Neural cell (in vitro differentiated cells): ENCODE measurements at regions not wholly inside any gene's neighbourhood (a gene's known extent, or its start where the extent isn't known, plus 50 kb on each side); places are given as distances from the start of the nearest gene placed in this dataset.

Experiments
- H2AFZ ChIP-seq: fragments of 200-600, 300-800 bp; sonication (generic), shearing (Covaris generic); 2 replicates; pipeline ENCODE4 v1.6.0; 2014; ENCODE audit warnings: low read depth, mild to moderate bottlenecking, antibody characterized with exemption, low read length, moderate library complexity
- H3F3A ChIP-seq: fragments of 200-600 bp; shearing (Covaris generic); 2 replicates; pipeline ENCODE4 v1.6.1; 2016; ENCODE audit warnings: mild to moderate bottlenecking, moderate library complexity, mixed read lengths, antibody characterized with exemption, low read length; ENCODE audit not compliant: insufficient read depth, poor library complexity, severe bottlenecking
- H3K27ac ChIP-seq: fragments of 200-600, 300-800 bp; sonication (generic), shearing (Covaris generic); 2 replicates; pipeline ENCODE4 v1.5.1; 2014; ENCODE audit warnings: mild to moderate bottlenecking, low read length, moderate library complexity
- H3K27me3 ChIP-seq: fragments of 300-800, 200-600 bp; sonication (generic), shearing (Covaris generic); 2 replicates; pipeline ENCODE4 v1.6.0; 2014; ENCODE audit warnings: mild to moderate bottlenecking, low read depth, low read length, moderate library complexity; ENCODE audit not compliant: insufficient read depth
- H3K36me3 ChIP-seq: fragments of 300-800, 200-600 bp; sonication (generic), shearing (Covaris generic); 2 replicates; pipeline ENCODE4 v1.5.1; 2014; ENCODE audit warnings: mild to moderate bottlenecking, antibody characterized with exemption, low read length, moderate library complexity; ENCODE audit not compliant: insufficient read depth
- H3K4me2 ChIP-seq: fragments of 300-800, 200-600 bp; sonication (generic), shearing (Covaris generic); 2 replicates; pipeline ENCODE4 v1.6.0; 2014; ENCODE audit warnings: mild to moderate bottlenecking, low read length
- H3K4me3 ChIP-seq: fragments of 300-800, 200-600 bp; sonication (generic), shearing (Covaris generic); 2 replicates; pipeline ENCODE4 v1.5.1; 2014; ENCODE audit warnings: mild to moderate bottlenecking, low read length, moderate library complexity
- H3K79me2 ChIP-seq: fragments of 200-600 bp; shearing (Covaris generic); replicated peaks from 2 replicates; pipeline ENCODE4 v1.6.0; 2014; ENCODE audit warnings: mild to moderate bottlenecking, low read length, moderate library complexity; ENCODE audit not compliant: insufficient read depth
- H3K9ac ChIP-seq: fragments of 300-800, 200-600 bp; sonication (generic), shearing (Covaris generic); 2 replicates; pipeline ENCODE4 v1.6.1; 2016; ENCODE audit warnings: mild to moderate bottlenecking, low read length, mixed read lengths
- H3K9me2 ChIP-seq: fragments of 200-600 bp; shearing (Covaris generic); 2 replicates; pipeline ENCODE4 v1.6.1; 2016; ENCODE audit warnings: mild to moderate bottlenecking, low read length, mixed read lengths; ENCODE audit not compliant: insufficient read depth
- H3K9me3 ChIP-seq: fragments of 200-600, 300-800 bp; sonication (generic), shearing (Covaris generic); 2 replicates; pipeline ENCODE4 v1.6.1; 2016; ENCODE audit warnings: mild to moderate bottlenecking, mixed run types, low read length, moderate library complexity, mixed read lengths
- H4K20me1 ChIP-seq: fragments of 200-600 bp; shearing (Covaris generic); 2 replicates; pipeline ENCODE4 v1.6.1; 2016; ENCODE audit warnings: mild to moderate bottlenecking, mixed run types; ENCODE audit not compliant: insufficient read depth
- CTCF ChIP-seq: fragments of 450-650 bp; IDR thresholded peaks from 2 replicates; pipeline ENCODE4 v1.5.1; 2014; ENCODE audit warnings: antibody characterized with exemption, mild to moderate bottlenecking, moderate library complexity; ENCODE audit not compliant: poor library complexity, severe bottlenecking
- EP300 ChIP-seq: fragments of 450-650 bp; conservative IDR thresholded peaks from 2 replicates; pipeline ENCODE4 v1.6.1; 2014; ENCODE audit warnings: antibody characterized with exemption, mild to moderate bottlenecking, moderate library complexity; ENCODE audit not compliant: poor library complexity, severe bottlenecking
- EZH2 ChIP-seq: fragments of 200-600, 300-800 bp; shearing (Covaris generic), sonication (generic); IDR thresholded peaks from 2 replicates; pipeline ENCODE4 v1.6.1; 2014; ENCODE audit warnings: antibody characterized with exemption, low read length, borderline replicate concordance, mild to moderate bottlenecking; ENCODE audit not compliant: insufficient read depth, poor library complexity, severe bottlenecking
- MXI1 ChIP-seq: fragments of 450-650 bp; conservative IDR thresholded peaks from 2 replicates; pipeline ENCODE4 v1.6.1; 2014; ENCODE audit warnings: antibody characterized with exemption, mild to moderate bottlenecking; ENCODE audit not compliant: poor library complexity, severe bottlenecking
- RAD21 ChIP-seq: fragments of 450-650 bp; conservative IDR thresholded peaks from 2 replicates; pipeline ENCODE4 v1.6.1; 2014; ENCODE audit warnings: antibody characterized with exemption, mild to moderate bottlenecking, moderate library complexity
- TAF1 ChIP-seq: IDR thresholded peaks from 2 replicates; pipeline ENCODE4 v1.6.1; 2012; ENCODE audit warnings: low read depth
- TF ChIP-seq, protein P1 (sequence below): IDR thresholded peaks from 2 replicates; pipeline ENCODE4 v1.6.1; 2012; ENCODE audit warnings: borderline replicate concordance

- TF ChIP-seq RAD21 (no peak), CTCF (no peak), MXI1 (no peak), EP300 (no peak), EZH2 (no peak), TAF1 (no peak)
- TF ChIP-seq, protein P1, sequence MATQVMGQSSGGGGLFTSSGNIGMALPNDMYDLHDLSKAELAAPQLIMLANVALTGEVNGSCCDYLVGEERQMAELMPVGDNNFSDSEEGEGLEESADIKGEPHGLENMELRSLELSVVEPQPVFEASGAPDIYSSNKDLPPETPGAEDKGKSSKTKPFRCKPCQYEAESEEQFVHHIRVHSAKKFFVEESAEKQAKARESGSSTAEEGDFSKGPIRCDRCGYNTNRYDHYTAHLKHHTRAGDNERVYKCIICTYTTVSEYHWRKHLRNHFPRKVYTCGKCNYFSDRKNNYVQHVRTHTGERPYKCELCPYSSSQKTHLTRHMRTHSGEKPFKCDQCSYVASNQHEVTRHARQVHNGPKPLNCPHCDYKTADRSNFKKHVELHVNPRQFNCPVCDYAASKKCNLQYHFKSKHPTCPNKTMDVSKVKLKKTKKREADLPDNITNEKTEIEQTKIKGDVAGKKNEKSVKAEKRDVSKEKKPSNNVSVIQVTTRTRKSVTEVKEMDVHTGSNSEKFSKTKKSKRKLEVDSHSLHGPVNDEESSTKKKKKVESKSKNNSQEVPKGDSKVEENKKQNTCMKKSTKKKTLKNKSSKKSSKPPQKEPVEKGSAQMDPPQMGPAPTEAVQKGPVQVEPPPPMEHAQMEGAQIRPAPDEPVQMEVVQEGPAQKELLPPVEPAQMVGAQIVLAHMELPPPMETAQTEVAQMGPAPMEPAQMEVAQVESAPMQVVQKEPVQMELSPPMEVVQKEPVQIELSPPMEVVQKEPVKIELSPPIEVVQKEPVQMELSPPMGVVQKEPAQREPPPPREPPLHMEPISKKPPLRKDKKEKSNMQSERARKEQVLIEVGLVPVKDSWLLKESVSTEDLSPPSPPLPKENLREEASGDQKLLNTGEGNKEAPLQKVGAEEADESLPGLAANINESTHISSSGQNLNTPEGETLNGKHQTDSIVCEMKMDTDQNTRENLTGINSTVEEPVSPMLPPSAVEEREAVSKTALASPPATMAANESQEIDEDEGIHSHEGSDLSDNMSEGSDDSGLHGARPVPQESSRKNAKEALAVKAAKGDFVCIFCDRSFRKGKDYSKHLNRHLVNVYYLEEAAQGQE = no peak
- no peak overlapping the region for H3K27ac ChIP-seq
- no peak overlapping the region for H3K4me2 ChIP-seq
- H3F3A ChIP-seq = no peaks in the 10 kb centered on the region
- no peak overlapping the region for H3K4me3 ChIP-seq
- H3K36me3 ChIP-seq = no peaks in the 10 kb centered on the region
- H3K9me2 ChIP-seq = no peaks in the 10 kb centered on the region
- H3K79me2 ChIP-seq = no peaks in the 10 kb centered on the region
- H3K9ac ChIP-seq = no peak overlapping the region
- H3K27me3 ChIP-seq = no peaks in the 10 kb centered on the region
- no peaks in the 10 kb centered on the region for H4K20me1 ChIP-seq
- H2AFZ ChIP-seq = no peak overlapping the region
- no peaks in the 10 kb centered on the region for H3K9me3 ChIP-seq
Observed at GRCh38 chr2:2926858-2927175, 450.8 kb downstream of the EIPR1 start.

GRCh38 chr2:2926009-2926857, 451.4 kb downstream of the EIPR1 start:
- Histone ChIP-seq H2AFZ (no peak overlapping the region), H3K36me3 (no peaks in the 10 kb centered on the region)

GRCh38 chr2:2922156-2922555, 455.5 kb downstream of the EIPR1 start:
- no peak for TF ChIP-seq EP300
- Histone ChIP-seq H4K20me1 (no peaks in the 10 kb centered on the region), H3K79me2 (no peaks in the 10 kb centered on the region), H3F3A (no peaks in the 10 kb centered on the region), H2AFZ (no peak overlapping the region), H3K27me3 (no peaks in the 10 kb centered on the region), H3K27ac (no peak overlapping the region), H3K9me2 (no peaks in the 10 kb centered on the region), H3K36me3 (no peaks in the 10 kb centered on the region), H3K4me3 (no peak overlapping the region), H3K4me2 (no peak overlapping the region), H3K9ac (no peak overlapping the region), H3K9me3 (no peaks in the 10 kb centered on the region)

More at GRCh38 chr2:2926009-2926857, 451.4 kb downstream of the EIPR1 start:
- no peak overlapping the region for H3K9ac ChIP-seq
- no peaks in the 10 kb centered on the region for H4K20me1 ChIP-seq
- H3K9me3 ChIP-seq = no peaks in the 10 kb centered on the region
- no peak overlapping the region for H3K27ac ChIP-seq
- H3K4me2 ChIP-seq = no peak overlapping the region
- TF ChIP-seq TAF1 = no peak
- H3K27me3 ChIP-seq = no peaks in the 10 kb centered on the region
- H3F3A ChIP-seq = no peaks in the 10 kb centered on the region
- H3K9me2 ChIP-seq = no peaks in the 10 kb centered on the region
- no peaks in the 10 kb centered on the region for H3K79me2 ChIP-seq
- H3K4me3 ChIP-seq = no peak overlapping the region
